HepG2 (cell line): ENCODE measurements at regions not wholly inside any gene's neighbourhood (a gene's known extent, or its start where the extent isn't known, plus 50 kb on each side); places are given as distances from the start of the nearest gene placed in this dataset.

Source experiments
- DNMT3B ChIP-seq: conservative IDR thresholded peaks from 2 replicates; pipeline ENCODE4 v1.6.1; 2016; ENCODE audit warnings: missing biosample characterization, control low read depth
- ELF1 ChIP-seq: sonication (generic); formaldehyde crosslinking; IDR thresholded peaks from 2 replicates; pipeline ENCODE4 v1.4.0; 2020; ENCODE audit warnings: missing genetic modification reagents
- HDAC1 ChIP-seq: sonication (generic); formaldehyde crosslinking; IDR thresholded peaks from 2 replicates; pipeline ENCODE4 v1.5.1; 2020; ENCODE audit warnings: mild to moderate bottlenecking, missing genetic modification reagents
- KLF9 ChIP-seq: IDR thresholded peaks from 2 replicates; pipeline ENCODE4 v1.6.1; 2016; ENCODE audit warnings: low read depth
- POLR2A ChIP-seq, 2 experiments: IDR thresholded peaks; 2 replicates each; pipeline ENCODE4 v1.6.1; 2011; ENCODE audit warnings: low read depth in 2 of 2, low read length in 2 of 2, mild to moderate bottlenecking in 1 of 2, moderate library complexity in 1 of 2; ENCODE audit not compliant: insufficient read depth in 1 of 2
- POLR2AphosphoS2 ChIP-seq: IDR thresholded peaks from 2 replicates; pipeline ENCODE4 v1.6.1; 2011; ENCODE audit warnings: low read depth, low read length, improper control_type of control experiment
- POLR2AphosphoS5 ChIP-seq: IDR thresholded peaks from 2 replicates; pipeline ENCODE4 v1.6.1; 2012; ENCODE audit warnings: low read depth, low read length
- SIN3A ChIP-seq: IDR thresholded peaks from 2 replicates; pipeline ENCODE4 v1.6.1; 2011; ENCODE audit warnings: low read depth, mild to moderate bottlenecking, control low read depth, low read length, borderline replicate concordance
- SMAD3 ChIP-seq: sonication (generic); formaldehyde crosslinking; IDR thresholded peaks from 2 replicates; pipeline ENCODE4 v1.4.0; 2020; ENCODE audit warnings: missing genetic modification reagents
- ZMYM2 ChIP-seq: sonication (generic); formaldehyde crosslinking; IDR thresholded peaks from 2 replicates; pipeline ENCODE4 v1.8.0; 2022; ENCODE audit warnings: mild to moderate bottlenecking, missing genetic modification reagents
- TF ChIP-seq, protein P1 (sequence below): sonication (generic); formaldehyde crosslinking; IDR thresholded peaks from 2 replicates; pipeline ENCODE4 v1.4.0; 2020; ENCODE audit warnings: missing genetic modification reagents
- TF ChIP-seq, protein P2 (sequence below): sonication (generic); formaldehyde crosslinking; IDR thresholded peaks from 2 replicates; pipeline ENCODE4 v1.5.1; 2020; ENCODE audit warnings: missing genetic modification reagents, mild to moderate bottlenecking, borderline replicate concordance

DNA sequence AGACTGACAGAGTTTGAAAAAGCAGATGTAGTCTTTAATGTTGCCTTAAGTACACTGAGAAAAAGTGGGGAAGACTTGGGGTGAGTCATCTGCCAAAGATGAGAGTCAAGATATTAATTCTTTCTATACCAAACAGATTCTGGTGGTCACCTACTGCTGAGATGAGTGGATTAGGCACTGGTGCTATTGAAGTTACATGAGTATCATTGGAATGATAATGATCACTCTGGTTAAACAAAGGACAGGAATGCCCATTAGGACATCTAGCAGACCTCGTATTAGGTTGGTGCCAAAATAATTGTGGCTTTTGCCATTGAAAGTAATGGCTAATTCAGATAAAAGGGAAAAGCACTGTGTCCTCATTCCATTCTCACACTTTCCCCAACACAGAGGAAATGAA, 1588.9 kb downstream of the KCNT2 start:
- TF ChIP-seq SIN3A = no peak
- no peak for TF ChIP-seq POLR2A (IDR thresholded peaks at IDR 0.05; ENCODE audit: insufficient read depth in 1 of 2, low read depth in 2 of 2, low read length in 2 of 2)
- TF ChIP-seq, protein P1, sequence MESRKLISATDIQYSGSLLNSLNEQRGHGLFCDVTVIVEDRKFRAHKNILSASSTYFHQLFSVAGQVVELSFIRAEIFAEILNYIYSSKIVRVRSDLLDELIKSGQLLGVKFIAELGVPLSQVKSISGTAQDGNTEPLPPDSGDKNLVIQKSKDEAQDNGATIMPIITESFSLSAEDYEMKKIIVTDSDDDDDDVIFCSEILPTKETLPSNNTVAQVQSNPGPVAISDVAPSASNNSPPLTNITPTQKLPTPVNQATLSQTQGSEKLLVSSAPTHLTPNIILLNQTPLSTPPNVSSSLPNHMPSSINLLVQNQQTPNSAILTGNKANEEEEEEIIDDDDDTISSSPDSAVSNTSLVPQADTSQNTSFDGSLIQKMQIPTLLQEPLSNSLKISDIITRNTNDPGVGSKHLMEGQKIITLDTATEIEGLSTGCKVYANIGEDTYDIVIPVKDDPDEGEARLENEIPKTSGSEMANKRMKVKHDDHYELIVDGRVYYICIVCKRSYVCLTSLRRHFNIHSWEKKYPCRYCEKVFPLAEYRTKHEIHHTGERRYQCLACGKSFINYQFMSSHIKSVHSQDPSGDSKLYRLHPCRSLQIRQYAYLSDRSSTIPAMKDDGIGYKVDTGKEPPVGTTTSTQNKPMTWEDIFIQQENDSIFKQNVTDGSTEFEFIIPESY = no peak
- TF ChIP-seq POLR2AphosphoS2 = no peak
- TF ChIP-seq ZMYM2 (CRISPR knock-in tag) = no peak
- TF ChIP-seq, protein P2, sequence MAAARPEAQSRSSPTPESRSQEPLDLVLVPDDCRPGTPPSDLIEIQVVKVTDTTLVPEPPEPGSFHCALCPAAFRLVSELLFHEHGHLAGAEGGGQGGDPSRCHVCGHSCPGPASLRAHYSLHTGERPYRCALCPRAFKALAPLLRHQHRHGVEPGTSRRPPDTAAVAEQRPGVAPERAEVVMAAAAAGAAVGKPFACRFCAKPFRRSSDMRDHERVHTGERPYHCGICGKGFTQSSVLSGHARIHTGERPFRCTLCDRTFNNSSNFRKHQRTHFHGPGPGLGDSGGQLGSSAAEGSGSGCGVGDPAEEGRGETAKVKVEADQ (CRISPR knock-in tag) = no peak
- TF ChIP-seq DNMT3B = no peak
- no peak for TF ChIP-seq ELF1
- TF ChIP-seq POLR2AphosphoS5 = no peak
- TF ChIP-seq SMAD3 (CRISPR knock-in tag) = no peak
- TF ChIP-seq KLF9 (CRISPR knock-in tag) = no peak
- no peak for TF ChIP-seq HDAC1 (CRISPR knock-in tag)
